ENCODE measurements at regions not wholly inside any gene's neighbourhood (a gene's known extent, or its start where the extent isn't known, plus 50 kb on each side); places are given as distances from the start of the nearest gene placed in this dataset.

DNA sequence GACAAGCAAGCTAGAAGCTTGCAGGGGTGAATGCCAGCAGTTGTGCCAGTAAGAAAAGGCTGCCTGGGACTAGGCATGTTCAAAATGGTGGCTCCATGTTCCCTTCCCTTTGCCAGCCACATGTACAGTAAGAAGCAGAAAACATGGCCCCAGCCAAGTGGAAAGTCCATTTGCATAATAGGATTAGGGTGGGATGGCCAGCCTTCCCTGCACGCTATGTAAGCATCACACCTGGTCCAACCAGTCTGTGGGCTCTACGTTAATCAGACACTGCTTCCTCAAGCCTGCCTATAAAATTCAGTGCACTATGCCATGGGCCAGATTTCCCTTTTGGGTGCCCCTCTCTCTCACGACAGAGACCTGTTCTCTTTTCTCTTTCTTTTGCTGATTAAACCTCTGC lies 288.4 kb downstream of the GXYLT1 start:
- TF ChIP-seq, protein P1, sequence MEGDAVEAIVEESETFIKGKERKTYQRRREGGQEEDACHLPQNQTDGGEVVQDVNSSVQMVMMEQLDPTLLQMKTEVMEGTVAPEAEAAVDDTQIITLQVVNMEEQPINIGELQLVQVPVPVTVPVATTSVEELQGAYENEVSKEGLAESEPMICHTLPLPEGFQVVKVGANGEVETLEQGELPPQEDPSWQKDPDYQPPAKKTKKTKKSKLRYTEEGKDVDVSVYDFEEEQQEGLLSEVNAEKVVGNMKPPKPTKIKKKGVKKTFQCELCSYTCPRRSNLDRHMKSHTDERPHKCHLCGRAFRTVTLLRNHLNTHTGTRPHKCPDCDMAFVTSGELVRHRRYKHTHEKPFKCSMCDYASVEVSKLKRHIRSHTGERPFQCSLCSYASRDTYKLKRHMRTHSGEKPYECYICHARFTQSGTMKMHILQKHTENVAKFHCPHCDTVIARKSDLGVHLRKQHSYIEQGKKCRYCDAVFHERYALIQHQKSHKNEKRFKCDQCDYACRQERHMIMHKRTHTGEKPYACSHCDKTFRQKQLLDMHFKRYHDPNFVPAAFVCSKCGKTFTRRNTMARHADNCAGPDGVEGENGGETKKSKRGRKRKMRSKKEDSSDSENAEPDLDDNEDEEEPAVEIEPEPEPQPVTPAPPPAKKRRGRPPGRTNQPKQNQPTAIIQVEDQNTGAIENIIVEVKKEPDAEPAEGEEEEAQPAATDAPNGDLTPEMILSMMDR (IDR thresholded peaks at IDR 0.05 in 8 of 11, conservative IDR thresholded peaks at IDR 0.05 in 3 of 11) = no peak
- TF ChIP-seq POLR2AphosphoS5 (IDR thresholded peaks at IDR 0.05) = no peak
